ENCODE measurements at regions not wholly inside any gene's neighbourhood (a gene's known extent, or its start where the extent isn't known, plus 50 kb on each side); places are given as distances from the start of the nearest gene placed in this dataset.
A peak's percentile ranks its signal among the peaks of the same experiment; 100 is the strongest.

GRCh38 chr2:199024224-199024623 is 433.5 kb downstream of the SATB2 start:
- no peak overlapping the region for H3K4me2 ChIP-seq (ENCODE audit: low read length)
- no peaks in the 10 kb centered on the region for H3K79me2 ChIP-seq (ENCODE audit: insufficient read depth, low read length)
- H3K4me1 ChIP-seq (ENCODE audit: insufficient read depth, low read length), result no peaks in the 10 kb centered on the region
- H3K27ac Mint-ChIP-seq (ENCODE audit: unreplicated experiment), result no peak overlapping the region
- H3K9me3 ChIP-seq (ENCODE audit: insufficient read depth, low read depth, low read length), result no peaks in the 10 kb centered on the region
- H3K9ac ChIP-seq (ENCODE audit: low read length), result no peak overlapping the region
- H3K36me3 ChIP-seq (ENCODE audit: insufficient read depth, low read length), result no peaks in the 10 kb centered on the region
- H3K27ac ChIP-seq (ENCODE audit: low read depth, low read length), result no peak overlapping the region
- no peak for TF ChIP-seq EZH2 (IDR thresholded peaks at IDR 0.05; ENCODE audit: insufficient read depth, low read length)
- TF ChIP-seq CTCF (IDR thresholded peaks at IDR 0.05; ENCODE audit: insufficient read depth, low read depth, low read length), result no peak
- no peak overlapping the region for H3K4me3 ChIP-seq (ENCODE audit: insufficient read depth, low read depth, low read length)
- no peaks in the 10 kb centered on the region for H3K27me3 ChIP-seq (ENCODE audit: insufficient read depth, low read length)
- H3K4me3 Mint-ChIP-seq (ENCODE audit: unreplicated experiment), result no peak overlapping the region
- no peak overlapping the region for H2AFZ ChIP-seq (ENCODE audit: low read depth, low read length)
- FAIRE-seq, result no peak
- H3K4me1 Mint-ChIP-seq (ENCODE audit: low read depth, unreplicated experiment), result no peaks in the 10 kb centered on the region
- H3K9me3 Mint-ChIP-seq (ENCODE audit: unreplicated experiment), result peaks cover 3% of the 10 kb centered on the region
- no peaks in the 10 kb centered on the region for H4K20me1 ChIP-seq (ENCODE audit: insufficient read depth, low read length)
- DNase-seq (ENCODE audit: low read depth), result no peak
- no peaks in the 10 kb centered on the region for H3K27me3 Mint-ChIP-seq (ENCODE audit: low read depth, unreplicated experiment)
- no peaks in the 10 kb centered on the region for H3K36me3 Mint-ChIP-seq (ENCODE audit: low read depth, unreplicated experiment)

- no peak overlapping the region for H3K4me3 Mint-ChIP-seq (ENCODE audit: unreplicated experiment)
- no peaks in the 10 kb centered on the region for H3K36me3 Mint-ChIP-seq (ENCODE audit: low read depth, unreplicated experiment)
- no peak for FAIRE-seq
Measured at GRCh38 chr2:199019898-199020507, 437.7 kb downstream of the SATB2 start.

More at GRCh38 chr2:199019898-199020507, 437.7 kb downstream of the SATB2 start:
- H3K36me3 ChIP-seq (ENCODE audit: insufficient read depth, low read length), result no peaks in the 10 kb centered on the region
- H2AFZ ChIP-seq (ENCODE audit: low read depth, low read length), result no peak overlapping the region
- H3K9ac ChIP-seq (ENCODE audit: low read length), result no peak overlapping the region
- no peaks in the 10 kb centered on the region for H3K9me3 ChIP-seq (ENCODE audit: insufficient read depth, low read depth, low read length)
- H3K27ac Mint-ChIP-seq (ENCODE audit: unreplicated experiment), result no peak overlapping the region
- no peaks in the 10 kb centered on the region for H4K20me1 ChIP-seq (ENCODE audit: insufficient read depth, low read length)
- peak; percentile 47 for DNase-seq (ENCODE audit: low read depth)
- no peaks in the 10 kb centered on the region for H3K27me3 Mint-ChIP-seq (ENCODE audit: low read depth, unreplicated experiment)
- no peak overlapping the region for H3K27ac ChIP-seq (ENCODE audit: low read depth, low read length)
- no peaks in the 10 kb centered on the region for H3K9me3 Mint-ChIP-seq (ENCODE audit: unreplicated experiment)
- no peaks in the 10 kb centered on the region for H3K4me1 Mint-ChIP-seq (ENCODE audit: low read depth, unreplicated experiment)
- no peak overlapping the region for H3K4me3 ChIP-seq (ENCODE audit: insufficient read depth, low read depth, low read length)
- H3K4me1 ChIP-seq (ENCODE audit: insufficient read depth, low read length), result no peaks in the 10 kb centered on the region
- H3K27me3 ChIP-seq (ENCODE audit: insufficient read depth, low read length), result no peaks in the 10 kb centered on the region
- H3K79me2 ChIP-seq (ENCODE audit: insufficient read depth, low read length), result no peaks in the 10 kb centered on the region
- H3K4me2 ChIP-seq (ENCODE audit: low read length), result no peak overlapping the region
- TF ChIP-seq CTCF (IDR thresholded peaks at IDR 0.05; ENCODE audit: insufficient read depth, low read depth, low read length) (peak; percentile 62), EZH2 (IDR thresholded peaks at IDR 0.05; ENCODE audit: insufficient read depth, low read length) (no peak)
